ENCODE measurements at regions not wholly inside any gene's neighbourhood (a gene's known extent, or its start where the extent isn't known, plus 50 kb on each side); places are given as distances from the start of the nearest gene placed in this dataset.

GRCh38 chrX:104343428-104344129 is 88.8 kb upstream of the ESX1 start:
- POLR2A ChIA-PET: no interaction called here
- peak; percentile 59 for DNase-seq (ENCODE audit: low spot score)
- Mint-ChIP-seq H3K4me3 (no peak overlapping the region), H3K4me1 (peaks cover 5% of the 10 kb centered on the region; the same call in 1 of the 2 replicates), H3K27ac (no peak overlapping the region), H3K27me3 (ENCODE audit: low read depth) (peaks cover 2% of the 10 kb centered on the region; the same call in 1 of the 2 replicates), H3K36me3 (no peaks in the 10 kb centered on the region), H3K9me3 (no peaks in the 10 kb centered on the region)
- ATAC-seq: peak; percentile 86
- TF ChIP-seq NFE2L1 (CRISPR knock-in tag; IDR thresholded peaks at IDR 0.05) (no peak), GABPB1 (CRISPR knock-in tag; IDR thresholded peaks at IDR 0.05) (no peak), TEAD1 (CRISPR knock-in tag; IDR thresholded peaks at IDR 0.05) (no peak), SMAD3 (CRISPR knock-in tag; IDR thresholded peaks at IDR 0.05; ENCODE audit: borderline replicate concordance) (no peak), FOXJ3 (CRISPR knock-in tag; IDR thresholded peaks at IDR 0.05; ENCODE audit: borderline replicate concordance) (no peak), USF1 (CRISPR knock-in tag; IDR thresholded peaks at IDR 0.05) (no peak), E2F5 (CRISPR knock-in tag; IDR thresholded peaks at IDR 0.05) (no peak), AR (CRISPR knock-in tag; IDR thresholded peaks at IDR 0.05) (no peak), ZNF423 (CRISPR knock-in tag; IDR thresholded peaks at IDR 0.05) (no peak), ZNF396 (CRISPR knock-in tag; IDR thresholded peaks at IDR 0.05; ENCODE audit: borderline replicate concordance) (no peak), ZNF281 (CRISPR knock-in tag; IDR thresholded peaks at IDR 0.05) (no peak), ZNF512 (CRISPR knock-in tag; IDR thresholded peaks at IDR 0.05; ENCODE audit: borderline replicate concordance) (no peak), MXD4 (CRISPR knock-in tag; IDR thresholded peaks at IDR 0.05; ENCODE audit: borderline replicate concordance) (no peak), EMX1 (CRISPR knock-in tag; IDR thresholded peaks at IDR 0.05) (no peak)
- TF ChIP-seq, protein P1, sequence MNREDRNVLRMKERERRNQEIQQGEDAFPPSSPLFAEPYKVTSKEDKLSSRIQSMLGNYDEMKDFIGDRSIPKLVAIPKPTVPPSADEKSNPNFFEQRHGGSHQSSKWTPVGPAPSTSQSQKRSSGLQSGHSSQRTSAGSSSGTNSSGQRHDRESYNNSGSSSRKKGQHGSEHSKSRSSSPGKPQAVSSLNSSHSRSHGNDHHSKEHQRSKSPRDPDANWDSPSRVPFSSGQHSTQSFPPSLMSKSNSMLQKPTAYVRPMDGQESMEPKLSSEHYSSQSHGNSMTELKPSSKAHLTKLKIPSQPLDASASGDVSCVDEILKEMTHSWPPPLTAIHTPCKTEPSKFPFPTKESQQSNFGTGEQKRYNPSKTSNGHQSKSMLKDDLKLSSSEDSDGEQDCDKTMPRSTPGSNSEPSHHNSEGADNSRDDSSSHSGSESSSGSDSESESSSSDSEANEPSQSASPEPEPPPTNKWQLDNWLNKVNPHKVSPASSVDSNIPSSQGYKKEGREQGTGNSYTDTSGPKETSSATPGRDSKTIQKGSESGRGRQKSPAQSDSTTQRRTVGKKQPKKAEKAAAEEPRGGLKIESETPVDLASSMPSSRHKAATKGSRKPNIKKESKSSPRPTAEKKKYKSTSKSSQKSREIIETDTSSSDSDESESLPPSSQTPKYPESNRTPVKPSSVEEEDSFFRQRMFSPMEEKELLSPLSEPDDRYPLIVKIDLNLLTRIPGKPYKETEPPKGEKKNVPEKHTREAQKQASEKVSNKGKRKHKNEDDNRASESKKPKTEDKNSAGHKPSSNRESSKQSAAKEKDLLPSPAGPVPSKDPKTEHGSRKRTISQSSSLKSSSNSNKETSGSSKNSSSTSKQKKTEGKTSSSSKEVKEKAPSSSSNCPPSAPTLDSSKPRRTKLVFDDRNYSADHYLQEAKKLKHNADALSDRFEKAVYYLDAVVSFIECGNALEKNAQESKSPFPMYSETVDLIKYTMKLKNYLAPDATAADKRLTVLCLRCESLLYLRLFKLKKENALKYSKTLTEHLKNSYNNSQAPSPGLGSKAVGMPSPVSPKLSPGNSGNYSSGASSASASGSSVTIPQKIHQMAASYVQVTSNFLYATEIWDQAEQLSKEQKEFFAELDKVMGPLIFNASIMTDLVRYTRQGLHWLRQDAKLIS (CRISPR knock-in tag; IDR thresholded peaks at IDR 0.05; ENCODE audit: borderline replicate concordance): no peak
- TF ChIP-seq, protein P2, sequence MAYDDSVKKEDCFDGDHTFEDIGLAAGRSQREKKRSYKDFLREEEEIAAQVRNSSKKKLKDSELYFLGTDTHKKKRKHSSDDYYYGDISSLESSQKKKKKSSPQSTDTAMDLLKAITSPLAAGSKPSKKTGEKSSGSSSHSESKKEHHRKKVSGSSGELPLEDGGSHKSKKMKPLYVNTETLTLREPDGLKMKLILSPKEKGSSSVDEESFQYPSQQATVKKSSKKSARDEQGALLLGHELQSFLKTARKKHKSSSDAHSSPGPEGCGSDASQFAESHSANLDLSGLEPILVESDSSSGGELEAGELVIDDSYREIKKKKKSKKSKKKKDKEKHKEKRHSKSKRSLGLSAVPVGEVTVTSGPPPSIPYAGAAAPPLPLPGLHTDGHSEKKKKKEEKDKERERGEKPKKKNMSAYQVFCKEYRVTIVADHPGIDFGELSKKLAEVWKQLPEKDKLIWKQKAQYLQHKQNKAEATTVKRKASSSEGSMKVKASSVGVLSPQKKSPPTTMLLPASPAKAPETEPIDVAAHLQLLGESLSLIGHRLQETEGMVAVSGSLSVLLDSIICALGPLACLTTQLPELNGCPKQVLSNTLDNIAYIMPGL (CRISPR knock-in tag; IDR thresholded peaks at IDR 0.05): no peak
- TF ChIP-seq, protein P3, sequence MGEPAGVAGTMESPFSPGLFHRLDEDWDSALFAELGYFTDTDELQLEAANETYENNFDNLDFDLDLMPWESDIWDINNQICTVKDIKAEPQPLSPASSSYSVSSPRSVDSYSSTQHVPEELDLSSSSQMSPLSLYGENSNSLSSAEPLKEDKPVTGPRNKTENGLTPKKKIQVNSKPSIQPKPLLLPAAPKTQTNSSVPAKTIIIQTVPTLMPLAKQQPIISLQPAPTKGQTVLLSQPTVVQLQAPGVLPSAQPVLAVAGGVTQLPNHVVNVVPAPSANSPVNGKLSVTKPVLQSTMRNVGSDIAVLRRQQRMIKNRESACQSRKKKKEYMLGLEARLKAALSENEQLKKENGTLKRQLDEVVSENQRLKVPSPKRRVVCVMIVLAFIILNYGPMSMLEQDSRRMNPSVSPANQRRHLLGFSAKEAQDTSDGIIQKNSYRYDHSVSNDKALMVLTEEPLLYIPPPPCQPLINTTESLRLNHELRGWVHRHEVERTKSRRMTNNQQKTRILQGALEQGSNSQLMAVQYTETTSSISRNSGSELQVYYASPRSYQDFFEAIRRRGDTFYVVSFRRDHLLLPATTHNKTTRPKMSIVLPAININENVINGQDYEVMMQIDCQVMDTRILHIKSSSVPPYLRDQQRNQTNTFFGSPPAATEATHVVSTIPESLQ (CRISPR knock-in tag; IDR thresholded peaks at IDR 0.05): no peak
- CTCF ChIA-PET: no interaction called here
